Neural progenitor cell (in vitro differentiated cells): ENCODE measurements at regions not wholly inside any gene's neighbourhood (a gene's known extent, or its start where the extent isn't known, plus 50 kb on each side); places are given as distances from the start of the nearest gene placed in this dataset.

ENCODE experiments used
- CTCF ChIP-seq: fragments of 200-600 bp; sonication (generic); IDR thresholded peaks from 2 replicates; pipeline ENCODE4 v1.5.1; 2017; ENCODE audit warnings: antibody characterized with exemption, mild to moderate bottlenecking
- EZH2 ChIP-seq: fragments of 200-600 bp; sonication (generic); IDR thresholded peaks from 2 replicates; pipeline ENCODE4 v1.6.1; 2017; ENCODE audit warnings: antibody characterized with exemption, mild to moderate bottlenecking, moderate library complexity

GRCh38 chr6:119962505-119962904 is 612.9 kb upstream of the MAN1A1 start:
- TF ChIP-seq CTCF (no peak), EZH2 (no peak)
